Stimulated activated CD4-positive, alpha-beta T cell treated with anti-CD3 and anti-CD28 coated beads, TNF-alpha, amount 100 ng/mL, for 24 hours (primary cell): ENCODE measurements at regions not wholly inside any gene's neighbourhood (a gene's known extent, or its start where the extent isn't known, plus 50 kb on each side); places are given as distances from the start of the nearest gene placed in this dataset.
A peak's percentile ranks its signal among the peaks of the same experiment; 100 is the strongest.
"Not testable (repeated sequence)": the region's sequence is repeated elsewhere in the genome, so short reads cannot be mapped to it uniquely, and the experiment has no call there.

ENCODE experiments used
- DNase-seq, 3 experiments: peaks; one replicate each; pipeline ENCODE4 v3.0.0-alpha.2; 2020; ENCODE audit warnings: low read depth in 3 of 3

DNA sequence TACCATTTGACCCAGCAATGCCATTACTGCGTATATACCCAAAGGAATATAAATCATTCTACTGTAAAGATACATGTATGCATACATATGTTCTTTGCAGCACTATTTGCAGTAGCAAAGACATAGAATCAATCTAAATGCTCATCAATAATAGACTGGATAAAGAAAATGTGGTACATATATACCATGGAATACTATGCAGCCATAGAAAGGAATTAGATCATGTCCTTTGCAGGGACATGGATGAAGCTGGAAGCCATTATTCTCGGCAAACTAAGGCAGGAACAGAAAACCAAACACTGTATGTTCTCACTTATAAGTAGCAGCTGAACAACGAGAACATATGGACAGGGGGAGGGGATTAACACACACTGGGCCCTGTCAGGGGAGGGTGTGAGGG is 54.8 kb upstream of the ZNF30 start:
- not testable (repeated sequence) for DNase-seq

DNA sequence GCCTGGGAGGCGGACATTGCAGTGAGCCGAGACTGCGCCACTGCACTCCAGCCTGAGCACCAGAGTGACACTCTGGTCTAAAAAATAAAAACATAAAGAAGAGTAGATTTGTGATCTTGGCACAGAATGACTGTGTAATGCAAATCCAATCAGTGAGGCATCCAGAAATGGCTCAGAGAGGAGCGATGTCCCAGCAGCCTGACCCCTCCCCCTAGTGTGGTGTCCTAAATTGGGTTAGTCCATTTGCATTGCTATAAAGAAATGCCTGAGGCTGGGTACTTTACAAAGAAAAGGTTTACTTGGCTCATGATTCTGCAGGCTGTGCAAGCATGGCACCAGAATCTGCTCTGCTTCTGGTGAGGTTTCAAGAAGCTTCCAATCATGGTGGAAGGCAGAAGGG is 59.1 kb upstream of the ZNF30 start:
- no peak for DNase-seq

DNA sequence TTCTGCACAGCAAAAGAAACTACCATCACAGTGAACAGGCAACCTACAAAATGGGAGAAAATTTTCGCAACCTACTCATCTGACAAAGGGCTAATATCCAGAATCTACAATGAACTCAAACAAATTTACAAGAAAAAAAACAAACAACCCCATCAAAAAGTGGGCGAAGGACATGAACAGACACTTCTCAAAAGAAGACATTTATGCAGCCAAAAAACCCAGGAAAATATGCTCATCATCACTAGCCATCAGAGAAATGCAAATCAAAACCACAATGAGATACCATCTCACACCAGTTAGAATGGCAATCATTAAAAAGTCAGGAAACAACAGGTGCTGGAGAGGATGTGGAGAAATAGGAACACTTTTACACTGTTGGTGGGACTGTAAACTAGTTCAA is 61.5 kb upstream of the ZNF30 start:
- not testable (repeated sequence) for DNase-seq

DNA sequence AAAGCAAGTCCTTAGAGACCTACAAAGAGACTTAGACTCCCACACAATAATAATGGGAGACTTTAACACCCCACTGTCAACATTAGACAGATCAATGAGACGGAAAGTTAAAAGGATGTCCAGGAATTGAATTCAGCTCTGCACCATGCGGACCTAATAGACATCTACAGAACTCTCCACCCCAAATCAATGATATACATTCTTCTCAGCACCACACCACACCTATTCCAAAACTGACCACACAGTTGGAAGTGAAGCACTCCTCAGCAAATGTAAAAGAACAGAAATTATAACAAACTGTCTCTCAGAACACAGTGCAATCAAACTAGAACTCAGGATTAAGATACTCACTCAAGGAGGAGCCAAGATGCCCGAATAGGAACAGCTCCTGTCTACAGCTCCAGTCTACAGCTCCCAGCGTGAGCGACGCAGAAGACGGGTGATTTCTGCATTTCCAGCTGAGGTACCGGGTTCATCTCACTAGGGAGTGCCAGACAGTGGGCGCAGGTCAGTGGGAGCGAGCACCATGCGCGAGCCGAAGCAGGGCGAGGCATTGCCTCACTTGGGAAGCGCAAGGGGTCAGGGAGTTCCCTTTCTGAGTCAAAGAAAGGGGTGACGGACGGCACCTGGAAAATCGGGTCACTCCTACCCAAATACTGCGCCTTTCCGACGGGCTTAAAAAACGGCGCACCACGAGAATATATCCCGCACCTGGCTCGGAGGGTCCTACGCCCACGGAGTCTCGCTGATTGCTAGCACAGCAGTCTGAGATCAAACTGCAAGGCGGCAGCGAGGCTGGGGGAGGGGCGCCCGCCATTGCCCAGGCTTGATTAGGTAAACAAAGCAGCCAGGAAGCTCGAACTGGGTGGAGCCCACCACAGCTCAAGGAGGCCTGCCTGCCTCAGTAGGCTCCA is 66.6 kb upstream of the ZNF30 start:
- DNase-seq = peak in 1 of 3 experiments; percentile 0

DNA sequence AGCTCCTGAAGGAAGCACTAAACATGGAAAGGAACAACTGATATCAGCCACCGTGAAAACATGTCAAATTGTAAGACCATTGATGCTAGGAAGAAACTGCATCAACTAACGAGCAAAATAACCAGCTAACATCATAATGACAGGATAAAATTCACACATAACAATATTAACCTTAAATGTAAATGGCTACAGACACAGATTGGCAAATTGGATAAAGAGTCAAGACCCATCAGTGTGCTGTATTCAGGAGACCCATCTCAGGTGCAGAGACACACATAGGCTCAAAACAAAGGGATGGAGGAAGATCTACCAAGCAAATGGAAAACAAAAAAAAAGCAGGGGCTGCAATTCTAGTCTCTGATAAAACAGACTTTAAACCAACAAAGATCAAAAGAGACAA is 67.4 kb upstream of the ZNF30 start:
- DNase-seq = not testable (repeated sequence)

DNA sequence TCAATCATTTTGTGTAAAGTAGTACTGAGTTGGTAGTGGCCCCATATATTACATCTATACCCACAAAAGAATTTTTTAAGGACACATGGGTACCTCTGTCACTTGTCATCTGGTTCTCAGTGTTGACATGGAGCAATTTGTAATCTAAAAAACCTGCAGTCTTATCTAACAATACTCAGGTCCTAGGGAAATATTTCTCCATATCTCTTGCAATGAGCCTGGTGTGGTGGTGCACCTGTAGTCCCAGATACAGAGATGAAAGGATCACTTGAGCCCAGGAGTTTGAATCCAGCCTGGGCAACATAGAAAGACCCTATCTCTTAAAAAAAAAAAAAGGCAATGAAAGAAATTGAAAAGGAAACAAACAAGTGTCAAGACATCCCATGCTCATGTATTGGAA is 70.7 kb upstream of the ZNF30 start:
- DNase-seq = no peak

DNA sequence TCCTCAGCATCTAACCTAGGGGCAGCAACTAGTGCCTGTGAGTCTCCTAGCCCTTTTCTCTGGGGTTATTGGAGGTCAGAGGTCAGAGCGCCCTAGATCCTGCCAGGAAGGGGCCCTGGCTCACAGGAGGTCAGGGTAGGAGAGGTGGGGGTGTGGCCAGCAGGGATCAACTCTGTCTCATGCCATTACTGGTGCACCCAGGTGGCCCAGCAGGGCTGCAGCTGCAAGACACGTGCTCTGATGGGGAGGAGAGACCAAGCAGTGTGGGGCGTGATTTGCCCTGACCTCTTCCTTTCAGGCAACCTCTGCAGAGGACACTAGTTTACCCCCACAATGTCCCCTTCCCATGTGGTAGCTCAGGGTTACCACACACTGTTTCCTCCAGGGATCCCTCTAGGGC is 73.3 kb upstream of the ZNF30 start:
- DNase-seq = no peak

DNA sequence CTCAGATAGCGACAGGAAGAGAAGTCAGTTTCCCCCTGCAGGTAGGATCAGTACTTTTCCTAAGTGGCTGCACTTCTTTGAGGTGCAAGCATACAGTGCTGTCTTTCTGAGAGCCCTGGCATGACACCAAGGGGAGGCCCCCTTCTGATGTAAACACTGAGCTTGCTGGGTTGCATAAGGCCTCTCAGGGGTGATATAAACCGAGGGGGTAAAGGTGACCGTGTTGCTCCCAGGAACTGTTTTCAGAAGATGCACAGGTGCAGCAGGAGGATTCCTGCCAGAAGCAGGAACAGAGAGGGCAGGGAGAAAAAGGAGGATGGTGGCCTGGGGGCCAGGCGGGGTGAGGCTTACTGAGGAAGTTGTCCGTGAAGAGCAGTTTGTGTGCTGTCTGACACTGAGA is 74.0 kb upstream of the ZNF30 start:
- no peak for DNase-seq

DNA sequence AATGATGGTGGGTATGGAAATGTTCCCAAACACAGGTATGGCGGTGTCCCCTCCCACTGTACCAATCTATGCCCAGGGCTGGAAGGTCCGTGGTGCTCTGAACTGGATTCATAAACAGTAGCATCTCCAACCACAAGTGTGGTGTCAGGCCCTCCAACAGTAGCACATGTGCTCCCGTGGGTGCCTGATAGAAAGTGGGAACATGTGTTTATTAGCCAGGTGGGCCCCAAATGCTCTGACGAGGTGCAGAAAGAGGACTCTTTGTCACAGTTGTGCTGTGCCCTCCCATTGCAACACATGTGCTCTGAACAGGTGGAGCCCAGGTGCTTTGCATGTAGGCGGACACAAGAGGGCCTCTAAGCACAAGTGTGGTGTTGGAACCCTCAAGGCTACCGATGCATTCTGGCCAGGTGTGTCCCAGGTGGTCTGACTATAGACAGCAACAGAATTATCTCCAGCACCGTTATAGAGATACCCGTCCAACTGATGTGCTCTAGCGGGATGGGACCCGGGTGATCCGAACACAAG is 75.4 kb upstream of the ZNF30 start:
- no peak for DNase-seq

DNA sequence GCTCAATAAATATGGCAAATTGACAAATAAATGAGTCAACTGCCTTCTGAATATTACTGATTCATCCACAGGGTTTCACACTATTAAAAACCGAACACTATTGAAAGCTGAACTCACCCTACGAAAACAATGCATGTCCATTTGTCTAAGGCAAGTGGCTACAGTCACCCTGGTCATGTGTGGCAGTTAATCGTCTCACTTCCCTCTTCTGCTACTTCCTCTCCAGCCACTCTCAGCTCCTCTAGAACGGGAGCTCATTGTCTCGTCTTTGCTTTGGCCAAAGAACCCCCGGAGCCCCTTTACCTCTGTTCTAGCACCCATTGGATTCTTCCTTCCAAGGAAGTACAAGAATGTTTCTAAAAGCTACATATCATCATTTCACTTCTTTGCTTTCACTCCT is 74.4 kb upstream of the ZNF599 start:
- no peak for DNase-seq

DNA sequence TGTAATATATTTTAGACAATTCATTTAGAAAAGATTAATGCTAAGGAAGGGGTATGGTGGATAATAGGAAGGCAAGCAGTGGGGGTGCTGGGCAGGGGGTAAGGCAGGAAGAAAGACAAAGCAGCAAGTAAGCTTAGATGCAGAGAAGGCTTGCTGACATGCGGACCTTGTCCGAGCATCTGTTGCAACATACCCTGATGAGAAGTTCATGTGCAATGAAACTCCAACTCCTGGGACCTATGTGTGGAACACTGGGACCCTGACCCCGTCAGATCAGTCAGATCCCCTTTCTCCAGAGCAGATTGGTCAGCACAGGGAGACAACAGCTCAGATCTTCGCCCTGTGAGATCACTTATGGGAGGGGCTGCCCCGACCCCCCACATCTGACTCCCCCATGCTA is 71.3 kb upstream of the ZNF599 start:
- no peak for DNase-seq

DNA sequence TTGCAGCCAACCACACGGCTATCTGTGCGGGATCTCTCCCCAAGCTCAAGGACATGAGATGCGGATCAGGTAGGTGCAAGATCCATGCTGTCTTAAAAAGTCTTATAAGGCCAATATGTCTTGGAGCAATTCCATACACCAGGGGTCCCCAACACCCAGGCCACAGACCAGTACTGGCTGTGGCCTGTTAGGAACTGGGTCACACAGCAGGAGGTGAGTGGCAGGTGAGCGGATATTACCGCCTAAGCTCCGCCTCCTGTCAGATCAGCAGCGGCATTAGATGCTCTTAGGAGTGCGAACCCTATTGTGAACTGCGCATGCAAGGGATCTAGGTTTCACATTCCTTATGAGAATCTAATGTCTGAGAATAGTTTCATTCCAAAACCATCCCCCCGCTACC is 68.8 kb upstream of the ZNF599 start:
- no peak for DNase-seq

DNA sequence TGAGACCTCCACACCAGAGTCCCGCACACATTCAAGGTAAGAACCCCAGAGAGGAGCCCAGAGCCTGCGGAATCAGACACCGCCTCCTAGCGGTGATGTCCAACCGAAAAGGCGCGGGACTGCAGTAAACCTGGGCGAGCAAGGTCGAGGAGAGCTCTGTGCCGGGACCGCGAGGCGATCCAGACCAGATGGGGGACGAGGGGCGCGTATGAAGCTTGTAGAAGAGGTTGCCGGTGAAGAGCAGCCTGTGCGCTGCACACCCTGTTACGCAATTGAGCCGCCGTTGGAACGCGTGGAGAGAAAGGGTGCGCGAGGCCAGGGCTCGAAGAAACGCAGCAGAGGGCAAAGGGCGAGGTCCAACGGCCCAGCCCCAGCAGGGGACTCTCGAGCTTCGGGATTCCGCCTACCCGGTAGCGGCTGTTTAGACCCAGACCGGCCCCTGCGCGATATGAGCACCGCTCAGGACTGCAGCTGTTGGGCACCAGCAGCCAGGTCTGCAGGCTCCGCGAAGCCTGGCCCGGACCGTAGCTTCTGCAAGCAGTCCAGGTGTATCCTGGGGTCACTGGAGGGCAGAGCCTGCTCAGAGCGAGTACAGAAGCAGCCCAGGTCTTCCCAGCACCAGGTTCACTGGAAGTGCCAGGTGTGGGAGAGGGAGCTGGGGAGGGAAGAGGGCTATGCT is 65.9 kb upstream of the ZNF599 start:
- peak in 1 of 3 experiments; percentile 38 for DNase-seq

DNA sequence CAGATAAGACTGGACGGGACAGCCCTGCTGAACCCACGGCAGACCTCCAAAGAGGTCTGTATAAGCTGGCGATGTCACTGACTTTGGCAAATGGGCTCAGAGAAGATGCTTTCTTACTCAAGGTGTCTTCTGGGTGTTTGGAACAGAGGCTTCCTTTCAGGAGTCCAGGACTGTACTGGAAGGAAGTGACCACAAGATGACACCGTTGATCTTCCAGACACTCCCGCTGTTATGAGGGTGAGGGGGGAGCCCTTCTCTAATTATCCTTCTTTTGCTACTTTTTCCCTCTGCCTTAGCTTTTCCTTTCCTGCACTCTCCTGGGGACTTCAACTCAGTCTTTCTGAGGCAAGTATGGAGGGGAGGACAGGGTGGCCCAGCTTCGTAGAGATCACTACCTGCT is 65.2 kb upstream of the ZNF599 start:
- DNase-seq = no peak

DNA sequence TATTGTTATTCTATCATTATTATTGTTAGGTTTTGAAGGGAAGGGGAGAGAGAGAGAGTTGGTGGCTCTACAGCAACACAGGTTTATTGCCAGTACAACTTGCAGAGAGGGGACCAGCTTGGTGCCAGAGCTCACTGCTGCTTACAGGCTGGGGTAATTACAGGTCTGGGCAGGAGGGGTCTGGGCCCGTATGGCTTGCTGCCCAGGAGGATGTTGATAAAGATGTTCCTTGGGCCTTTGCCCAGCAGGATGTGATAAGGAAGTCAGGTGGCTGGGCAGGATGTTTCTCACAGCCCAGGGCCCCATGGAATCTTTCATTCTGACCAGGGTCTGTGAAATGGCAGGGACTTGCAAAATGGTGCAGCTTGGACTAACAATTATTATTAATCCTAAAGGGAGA is 64.2 kb upstream of the ZNF599 start:
- DNase-seq = no peak

DNA sequence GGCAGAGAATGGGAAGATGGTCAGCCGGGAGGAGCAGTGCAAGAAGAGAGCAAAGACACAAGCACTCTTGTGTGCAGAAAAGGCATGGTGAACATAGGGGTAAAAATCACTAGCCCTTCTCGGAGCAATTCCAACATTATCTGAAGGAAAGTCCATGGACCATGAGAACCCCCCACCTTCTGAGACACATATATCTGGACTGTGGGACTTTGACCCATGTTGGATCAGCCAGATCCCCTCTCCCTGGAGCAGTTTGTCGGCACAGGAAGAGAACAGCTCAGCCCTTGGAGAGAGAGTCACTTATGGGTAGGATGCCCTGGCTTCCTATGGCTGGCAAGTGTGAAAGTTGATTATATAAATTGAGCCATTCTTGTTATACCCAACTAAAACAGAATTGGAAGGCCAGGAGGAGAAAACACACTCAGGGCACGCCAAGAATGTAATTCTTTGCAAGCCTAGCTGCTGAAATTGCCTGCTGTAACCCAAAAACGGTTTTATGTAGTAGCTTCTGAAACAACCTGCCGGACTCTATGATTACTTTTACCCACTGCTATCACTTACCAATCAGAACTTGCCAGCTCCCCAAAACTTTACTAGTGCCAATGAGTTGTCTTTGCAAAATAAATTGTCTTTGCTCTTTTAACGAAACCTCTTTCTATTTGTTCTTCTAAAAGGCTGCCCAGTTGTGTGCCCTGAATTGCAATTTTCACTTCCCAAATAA is 62.8 kb upstream of the ZNF599 start:
- no peak for DNase-seq

DNA sequence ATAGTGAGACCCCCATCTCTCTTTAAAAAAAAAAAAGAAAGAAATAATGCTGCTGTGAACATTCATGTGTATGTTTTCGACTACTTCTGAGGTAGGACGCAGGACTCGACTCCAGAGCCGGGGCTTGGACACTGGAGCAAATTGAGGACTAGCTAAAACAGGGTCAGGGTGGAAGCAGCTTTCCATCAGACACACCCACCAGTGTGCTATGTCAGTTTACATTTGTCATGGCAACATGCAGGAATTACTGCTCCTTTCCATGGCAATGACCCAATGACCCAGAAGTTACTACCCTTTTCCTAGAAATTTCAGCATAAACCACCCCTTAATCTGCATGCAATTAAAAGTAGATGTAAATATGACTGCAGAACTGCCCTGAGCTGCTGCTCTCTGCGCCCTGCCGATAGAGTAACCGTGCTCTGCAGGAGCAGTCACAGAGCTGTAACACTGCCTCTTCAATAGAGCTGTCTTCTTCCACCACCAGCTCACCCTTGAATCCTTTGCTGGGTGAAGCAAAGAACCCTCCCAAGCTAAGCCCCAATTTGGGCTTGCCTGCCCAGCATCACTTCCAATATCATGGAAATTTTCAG is 61.6 kb upstream of the ZNF599 start:
- no peak for DNase-seq

DNA sequence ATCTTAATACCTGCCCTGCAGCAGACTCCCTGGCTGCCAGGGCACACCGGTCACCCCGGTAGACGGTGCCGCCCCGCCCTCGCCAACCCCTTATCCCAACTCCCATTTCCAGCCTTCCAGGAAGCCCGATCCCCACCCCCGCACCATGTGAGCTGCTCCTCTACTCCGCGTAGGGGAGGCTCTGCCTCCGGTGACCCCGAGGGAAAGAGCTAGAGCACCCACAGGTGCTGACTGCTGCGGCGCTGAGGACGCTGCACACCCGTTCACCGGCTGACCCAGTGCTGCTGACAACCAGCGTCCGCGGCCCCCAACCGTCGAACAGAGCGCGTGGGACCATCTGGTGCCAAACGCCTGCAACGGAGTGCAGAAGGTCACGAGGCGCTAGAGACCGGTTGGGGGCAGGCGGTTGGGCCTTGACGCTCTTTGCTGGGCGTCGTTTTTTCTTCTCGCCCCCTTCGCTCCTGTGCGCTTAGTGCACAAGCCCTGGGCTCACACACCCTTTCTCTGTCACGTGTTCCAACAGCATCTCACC is 59.6 kb upstream of the ZNF599 start:
- no peak for DNase-seq

DNA sequence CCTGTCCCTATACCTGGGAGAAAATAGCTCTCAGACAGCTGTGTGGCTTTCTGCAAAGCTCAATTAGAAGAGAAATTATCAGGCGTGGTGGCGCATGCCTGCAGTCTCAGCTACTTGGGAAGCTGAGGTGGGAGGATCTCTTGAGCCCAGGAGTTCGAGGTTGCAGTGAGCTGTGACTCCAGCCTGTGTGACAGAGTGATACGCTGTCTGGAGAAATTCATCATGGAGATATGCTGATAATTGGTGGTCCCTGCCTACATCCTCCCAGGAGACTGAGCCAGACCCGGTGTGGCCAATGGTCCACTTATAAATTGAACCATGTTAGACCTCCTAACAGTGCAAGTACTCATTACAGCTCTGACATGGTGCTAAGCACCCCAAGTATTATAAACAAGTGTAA is 58.7 kb upstream of the ZNF599 start:
- DNase-seq = no peak

DNA sequence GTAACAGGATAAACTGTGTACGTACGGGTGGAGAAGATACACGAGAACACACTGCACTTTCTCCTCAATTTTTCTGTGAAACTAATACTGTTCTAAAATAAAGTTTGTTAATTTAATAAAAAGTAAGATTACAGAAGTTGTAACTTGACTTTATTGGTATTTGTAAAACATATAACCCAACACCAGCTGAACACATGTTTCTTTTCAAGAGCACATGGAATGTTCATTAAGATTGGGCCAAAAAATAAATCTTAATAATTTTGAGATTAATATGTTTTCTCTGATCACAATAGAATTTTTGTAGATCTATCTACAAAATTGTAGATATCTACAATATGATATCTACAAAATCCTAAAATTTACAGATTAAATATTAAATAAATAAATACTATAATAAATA is 55.1 kb upstream of the ZNF599 start:
- DNase-seq = no peak

DNA sequence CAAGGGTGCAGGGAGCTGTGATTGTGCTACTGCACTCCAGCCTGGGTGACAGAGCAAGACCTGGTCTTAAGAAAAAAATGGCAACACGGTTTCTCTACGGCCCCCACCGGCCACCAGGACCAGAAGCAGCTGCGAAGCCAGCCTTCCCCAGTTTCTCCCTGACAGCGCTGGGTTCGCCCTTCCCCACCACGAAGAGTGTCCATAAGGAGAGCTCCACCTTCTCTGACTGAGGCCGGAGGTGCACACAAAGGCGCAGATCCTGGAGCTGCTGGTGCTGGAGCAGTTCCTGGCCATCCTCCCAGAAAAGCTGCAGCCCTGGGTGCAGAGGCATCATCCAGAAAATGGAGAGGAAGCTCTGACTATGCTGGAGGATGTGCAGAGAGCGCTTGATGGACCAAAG is 52.2 kb upstream of the ZNF599 start:
- no peak for DNase-seq

DNA sequence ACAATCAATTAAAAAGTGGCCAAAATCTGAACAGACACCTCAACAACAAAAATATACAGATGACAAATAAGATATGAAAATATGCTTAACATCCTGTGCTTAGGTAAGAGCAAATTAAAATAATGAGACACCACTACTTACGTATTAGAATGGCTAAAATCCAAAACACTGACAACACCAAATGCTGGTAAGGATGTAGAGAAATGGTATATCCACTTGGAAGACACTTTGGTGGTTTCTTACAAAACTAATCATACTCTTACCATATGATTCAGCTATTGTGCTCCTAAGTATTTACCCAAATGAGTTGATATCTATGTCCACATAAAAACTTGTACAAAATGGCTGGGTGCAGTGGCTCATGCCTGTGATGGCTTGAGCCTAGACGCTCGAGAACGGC is 51.7 kb upstream of the ZNF599 start:
- no peak for DNase-seq
